Tibial nerve (tissue), 4 donors: ENCODE measurements at regions not wholly inside any gene's neighbourhood (a gene's known extent, or its start where the extent isn't known, plus 50 kb on each side); places are given as distances from the start of the nearest gene placed in this dataset.

Source experiments
- DNase-seq, 2 donors: peaks; one replicate each; pipeline ENCODE4 v3.0.0-alpha.2; 2019; ENCODE audit warnings: low spot score in 2 of 2
- H3K27ac ChIP-seq, 4 donors: fragments of 200-600 bp; sonication (generic) in 3 of 4; one replicate each; pipeline ENCODE4 v1.5.1; 2017 to 2019; ENCODE audit warnings: mild to moderate bottlenecking in 1 of 4
- H3K27me3 ChIP-seq, 2 donors: fragments of 200-600 bp; sonication (generic) in 1 of 2; one replicate each; pipeline versions ENCODE4 v1.5.1 to v1.6.0; 2017 to 2019
- H3K36me3 ChIP-seq, 3 donors: fragments of 200-600 bp; sonication (generic); one replicate each; pipeline ENCODE4 v1.5.1; 2018 to 2019
- H3K4me1 ChIP-seq, 4 donors: fragments of 200-600 bp; sonication (generic) in 3 of 4; one replicate each; pipeline ENCODE4 v1.5.1; 2017 to 2019
- H3K4me3 ChIP-seq, 4 donors: fragments of 200-600 bp; sonication (generic) in 3 of 4; one replicate each; pipeline ENCODE4 v1.5.1; 2017 to 2019; ENCODE audit warnings: mild to moderate bottlenecking in 1 of 4, moderate library complexity in 1 of 4
- H3K9me3 ChIP-seq, 4 donors: fragments of 200-600 bp; sonication (generic) in 3 of 4; one replicate each; pipeline ENCODE4 v1.5.1; 2017 to 2019
- EP300 ChIP-seq, 2 donors: sonication (generic); formaldehyde crosslinking; IDR thresholded peaks; one replicate each; pipeline ENCODE4 v1.6.1; 2017; ENCODE audit warnings: antibody characterized with exemption in 2 of 2, mild to moderate bottlenecking in 1 of 2
- POLR2A ChIP-seq, 2 donors: fragments of 450-650 bp; IDR thresholded peaks; one replicate each; pipeline ENCODE4 v1.6.1; 2017; ENCODE audit warnings: antibody characterized with exemption in 2 of 2, mild to moderate bottlenecking in 2 of 2, moderate library complexity in 2 of 2
- WGBS, 2 donors: methylation state at CpG; one replicate each; pipeline ENCODE4 v1.1.5; 2018; 5-methylcytosine and 5-hydroxymethylcytosine counted together
- TF ChIP-seq, protein P1 (sequence below), 5 experiments: fragments of 200-600 bp in 3 of 5; fragments of 450-650 bp in 2 of 5; sonication (generic) in 3 of 5; IDR thresholded peaks; one replicate each; pipeline ENCODE4 v1.5.1; 2016 to 2019; ENCODE audit warnings: antibody characterized with exemption in 5 of 5, mild to moderate bottlenecking in 3 of 5, moderate library complexity in 2 of 5

DNA sequence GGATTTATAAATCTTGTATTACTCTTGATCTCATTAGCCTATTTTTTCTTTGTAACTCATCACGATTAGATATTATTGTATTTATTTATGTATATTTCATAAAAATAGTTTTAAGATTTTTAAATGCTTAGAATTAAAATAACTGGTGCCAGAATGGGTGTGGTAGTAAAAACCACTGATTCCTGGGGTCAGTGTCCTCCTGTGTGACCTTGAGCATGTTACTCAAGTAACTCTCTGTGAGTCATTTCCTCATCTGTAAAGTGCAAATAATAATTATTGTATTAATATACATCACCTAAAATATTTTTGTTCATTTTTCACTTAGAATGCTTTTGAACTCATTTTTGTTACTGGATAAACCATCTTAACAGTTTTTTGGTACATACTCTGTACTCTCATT, 91.3 kb upstream of the TMEM229A start:
- H3K4me3 ChIP-seq = no peak overlapping the region
- no peak for DNase-seq
- WGBS, 2 donors = 73 to 74% methylated on average over 1 of the region's 1 CpG
- TF ChIP-seq, protein P1, sequence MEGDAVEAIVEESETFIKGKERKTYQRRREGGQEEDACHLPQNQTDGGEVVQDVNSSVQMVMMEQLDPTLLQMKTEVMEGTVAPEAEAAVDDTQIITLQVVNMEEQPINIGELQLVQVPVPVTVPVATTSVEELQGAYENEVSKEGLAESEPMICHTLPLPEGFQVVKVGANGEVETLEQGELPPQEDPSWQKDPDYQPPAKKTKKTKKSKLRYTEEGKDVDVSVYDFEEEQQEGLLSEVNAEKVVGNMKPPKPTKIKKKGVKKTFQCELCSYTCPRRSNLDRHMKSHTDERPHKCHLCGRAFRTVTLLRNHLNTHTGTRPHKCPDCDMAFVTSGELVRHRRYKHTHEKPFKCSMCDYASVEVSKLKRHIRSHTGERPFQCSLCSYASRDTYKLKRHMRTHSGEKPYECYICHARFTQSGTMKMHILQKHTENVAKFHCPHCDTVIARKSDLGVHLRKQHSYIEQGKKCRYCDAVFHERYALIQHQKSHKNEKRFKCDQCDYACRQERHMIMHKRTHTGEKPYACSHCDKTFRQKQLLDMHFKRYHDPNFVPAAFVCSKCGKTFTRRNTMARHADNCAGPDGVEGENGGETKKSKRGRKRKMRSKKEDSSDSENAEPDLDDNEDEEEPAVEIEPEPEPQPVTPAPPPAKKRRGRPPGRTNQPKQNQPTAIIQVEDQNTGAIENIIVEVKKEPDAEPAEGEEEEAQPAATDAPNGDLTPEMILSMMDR (IDR thresholded peaks at IDR 0.05) = no peak
- TF ChIP-seq EP300 (IDR thresholded peaks at IDR 0.05) (no peak), POLR2A (IDR thresholded peaks at IDR 0.05) (no peak)
- H3K27me3 ChIP-seq = no peaks in the 10 kb centered on the region
- H3K4me1 ChIP-seq = no peaks in the 10 kb centered on the region
- no peaks in the 10 kb centered on the region for H3K36me3 ChIP-seq
- no peaks in the 10 kb centered on the region for H3K9me3 ChIP-seq
- no peak overlapping the region for H3K27ac ChIP-seq

DNA sequence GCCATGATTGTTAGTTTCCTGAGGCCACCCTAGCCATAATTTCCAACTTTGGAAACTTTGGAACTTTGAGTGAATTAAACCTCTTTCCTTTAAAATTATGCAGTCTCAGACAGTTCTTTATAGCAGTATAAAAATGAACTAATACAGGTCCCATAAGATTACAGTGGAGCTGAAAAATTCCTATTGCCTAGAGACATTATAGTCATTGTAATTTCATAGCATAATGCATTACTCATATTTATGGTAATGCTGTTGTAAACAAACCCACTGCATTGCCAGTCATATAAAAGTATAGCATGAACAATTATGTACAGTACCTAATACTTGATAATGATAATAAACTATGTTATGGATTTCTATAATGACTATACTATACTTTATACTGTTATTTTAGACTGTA, 88.0 kb upstream of the TMEM229A start:
- TF ChIP-seq, protein P1 (IDR thresholded peaks at IDR 0.05) = no peak
- TF ChIP-seq POLR2A (IDR thresholded peaks at IDR 0.05) (no peak), EP300 (IDR thresholded peaks at IDR 0.05) (no peak)
- no peaks in the 10 kb centered on the region for H3K36me3 ChIP-seq
- no peak for DNase-seq
- peaks cover 0 to 4% (median 0%) of the 10 kb centered on the region in 4 donors for H3K9me3 ChIP-seq
- H3K4me3 ChIP-seq = no peak overlapping the region
- no peak overlapping the region for H3K27ac ChIP-seq
- H3K27me3 ChIP-seq = no peaks in the 10 kb centered on the region
- H3K4me1 ChIP-seq = no peaks in the 10 kb centered on the region

GRCh38 chr7:124113045-124113444, 80.2 kb upstream of the TMEM229A start:
- peaks cover 0 to 15% (median 0%) of the 10 kb centered on the region in 4 donors for H3K9me3 ChIP-seq
- no peaks in the 10 kb centered on the region for H3K36me3 ChIP-seq
- H3K4me1 ChIP-seq = no peaks in the 10 kb centered on the region
- DNase-seq = no peak
- WGBS, 2 donors = 4 to 6% methylated on average over 1 of the region's 1 CpG
- no peak overlapping the region for H3K27ac ChIP-seq
- H3K4me3 ChIP-seq = no peak overlapping the region
- no peak for TF ChIP-seq POLR2A (IDR thresholded peaks at IDR 0.05)
- TF ChIP-seq EP300 (IDR thresholded peaks at IDR 0.05) = no peak
- TF ChIP-seq, protein P1 (IDR thresholded peaks at IDR 0.05) = no peak
- H3K27me3 ChIP-seq = no peaks in the 10 kb centered on the region

- no peaks in the 10 kb centered on the region for H3K27me3 ChIP-seq
- peaks cover 0 to 19% (median 0%) of the 10 kb centered on the region in 4 donors for H3K9me3 ChIP-seq
Observed at GRCh38 chr7:124106575-124106974, 73.7 kb upstream of the TMEM229A start.

GRCh38 chr7:124101173-124101768, 68.4 kb upstream of the TMEM229A start:
- H3K36me3 ChIP-seq = no peaks in the 10 kb centered on the region
- H3K4me1 ChIP-seq = no peaks in the 10 kb centered on the region
- peaks cover 0 to 19% (median 0%) of the 10 kb centered on the region in 4 donors for H3K9me3 ChIP-seq
- 26 to 30% methylated on average over 5 of the region's 5 CpGs for WGBS, 2 donors
- H3K27me3 ChIP-seq = no peaks in the 10 kb centered on the region
- DNase-seq = no peak
- no peak overlapping the region for H3K4me3 ChIP-seq
- TF ChIP-seq POLR2A (IDR thresholded peaks at IDR 0.05) (no peak), EP300 (IDR thresholded peaks at IDR 0.05) (no peak)
- TF ChIP-seq, protein P1 (IDR thresholded peaks at IDR 0.05) = no peak
- no peak overlapping the region for H3K27ac ChIP-seq

More at GRCh38 chr7:124106575-124106974, 73.7 kb upstream of the TMEM229A start:
- no peak for TF ChIP-seq EP300 (IDR thresholded peaks at IDR 0.05)
- TF ChIP-seq POLR2A (IDR thresholded peaks at IDR 0.05) = no peak
- TF ChIP-seq, protein P1 (IDR thresholded peaks at IDR 0.05) = no peak
- Histone ChIP-seq H3K36me3 (no peaks in the 10 kb centered on the region), H3K4me1 (no peaks in the 10 kb centered on the region), H3K27ac (no peak overlapping the region), H3K4me3 (no peak overlapping the region)
- 53% methylated on average over 2 of the region's 2 CpGs for WGBS, 2 donors
- DNase-seq = no peak
